NCI-H69 (cell line): ENCODE measurements at regions not wholly inside any gene's neighbourhood (a gene's known extent, or its start where the extent isn't known, plus 50 kb on each side); places are given as distances from the start of the nearest gene placed in this dataset.

Experiments used
- DNase-seq: peaks from one replicate; lab custom pipeline; 2025; lab: John Stamatoyannopoulos, UW

- DNase-seq: peak; percentile 57
These were observed 544.9 kb downstream of the PKHD1 start for GRCh38 chr6:51542475-51542874.

GRCh38 chr6:51550243-51550642 lies 537.2 kb downstream of the PKHD1 start:
- DNase-seq: peak; percentile 90

- DNase-seq: peak; percentile 73
These were observed 535.0 kb downstream of the PKHD1 start for GRCh38 chr6:51552435-51552834.

GRCh38 chr6:51553246-51554015 lies 534.0 kb downstream of the PKHD1 start:
- peak; percentile 80 for DNase-seq

GRCh38 chr6:51554029-51554428 lies 533.4 kb downstream of the PKHD1 start:
- peak; percentile 86 for DNase-seq

GRCh38 chr6:51559059-51559458 lies 528.4 kb downstream of the PKHD1 start:
- DNase-seq: peak; percentile 71

- DNase-seq: no peak
These were observed 525.2 kb downstream of the PKHD1 start for GRCh38 chr6:51562198-51562597.
